ENCODE measurements at regions not wholly inside any gene's neighbourhood (a gene's known extent, or its start where the extent isn't known, plus 50 kb on each side); places are given as distances from the start of the nearest gene placed in this dataset.

DNA sequence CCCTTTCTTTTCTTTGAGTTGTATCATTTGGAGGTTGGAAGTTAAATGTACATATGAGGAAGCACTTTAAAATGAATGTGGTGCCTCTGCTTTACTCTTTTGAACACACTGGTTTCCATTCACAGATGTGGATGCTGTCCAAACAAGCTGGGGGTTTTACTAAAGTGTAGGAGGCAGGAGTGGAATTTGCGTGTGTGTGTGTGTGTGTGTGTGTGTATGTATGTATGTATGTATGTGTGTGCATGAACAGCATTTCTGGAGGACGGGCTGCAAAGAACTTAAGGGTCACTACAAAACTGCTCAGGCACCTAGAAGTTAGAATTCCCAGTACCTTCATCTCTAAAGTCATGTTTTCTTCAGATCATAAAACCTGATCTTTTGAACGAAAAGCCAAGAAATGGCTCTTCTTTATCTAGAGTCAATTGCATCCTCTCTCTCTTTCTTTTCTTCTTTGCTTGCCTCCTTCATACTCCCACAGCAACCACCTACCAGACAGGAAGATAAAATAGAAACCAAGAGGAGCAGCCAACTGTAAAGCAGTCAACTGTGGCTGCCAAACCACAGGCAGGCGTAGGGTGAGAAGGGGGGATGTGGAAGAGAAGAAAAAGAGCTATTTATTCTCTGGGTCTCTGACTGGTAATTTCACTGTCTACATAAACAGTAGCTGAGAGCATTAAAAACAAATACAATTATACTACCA is 177.0 kb upstream of the RASGEF1B start:
- no peak for DNase-seq
- Mint-ChIP-seq H3K9me3 (peaks cover 0 to 2% (median 0%) of the 10 kb centered on the region in 7 donors), H3K27me3 (ENCODE audit: low read depth in 3 of 3) (no peaks in the 10 kb centered on the region), H3K4me1 (peaks cover 8% of the 10 kb centered on the region), H3K27ac (no peak overlapping the region), H3K4me3 (no peak overlapping the region), H3K36me3 (no peaks in the 10 kb centered on the region)
- no peaks in the 10 kb centered on the region for H3K36me3 ChIP-seq (replicated peaks in 1 of 2; ENCODE audit: control insufficient read depth in 1 of 2, insufficient read depth in 2 of 2, low read length in 2 of 2)
- TF ChIP-seq, protein P1, sequence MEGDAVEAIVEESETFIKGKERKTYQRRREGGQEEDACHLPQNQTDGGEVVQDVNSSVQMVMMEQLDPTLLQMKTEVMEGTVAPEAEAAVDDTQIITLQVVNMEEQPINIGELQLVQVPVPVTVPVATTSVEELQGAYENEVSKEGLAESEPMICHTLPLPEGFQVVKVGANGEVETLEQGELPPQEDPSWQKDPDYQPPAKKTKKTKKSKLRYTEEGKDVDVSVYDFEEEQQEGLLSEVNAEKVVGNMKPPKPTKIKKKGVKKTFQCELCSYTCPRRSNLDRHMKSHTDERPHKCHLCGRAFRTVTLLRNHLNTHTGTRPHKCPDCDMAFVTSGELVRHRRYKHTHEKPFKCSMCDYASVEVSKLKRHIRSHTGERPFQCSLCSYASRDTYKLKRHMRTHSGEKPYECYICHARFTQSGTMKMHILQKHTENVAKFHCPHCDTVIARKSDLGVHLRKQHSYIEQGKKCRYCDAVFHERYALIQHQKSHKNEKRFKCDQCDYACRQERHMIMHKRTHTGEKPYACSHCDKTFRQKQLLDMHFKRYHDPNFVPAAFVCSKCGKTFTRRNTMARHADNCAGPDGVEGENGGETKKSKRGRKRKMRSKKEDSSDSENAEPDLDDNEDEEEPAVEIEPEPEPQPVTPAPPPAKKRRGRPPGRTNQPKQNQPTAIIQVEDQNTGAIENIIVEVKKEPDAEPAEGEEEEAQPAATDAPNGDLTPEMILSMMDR (IDR thresholded peaks at IDR 0.05), result no peak
- H3K9ac ChIP-seq (ENCODE audit: insufficient read depth, low read length, poor library complexity, severe bottlenecking), result no peak overlapping the region
- no peaks in the 10 kb centered on the region for H3K27me3 ChIP-seq (ENCODE audit: control insufficient read depth in 2 of 2, insufficient read depth in 2 of 2, low read length in 2 of 2)
- H3K9me3 ChIP-seq (replicated peaks in 1 of 2; ENCODE audit: control insufficient read depth in 1 of 2, insufficient read depth in 1 of 2, low read length in 2 of 2), result no peaks in the 10 kb centered on the region
- no peak overlapping the region for H3K4me3 ChIP-seq (replicated peaks in 1 of 3; ENCODE audit: low read depth in 2 of 3, low read length in 3 of 3)
- no peaks in the 10 kb centered on the region for H3K79me2 ChIP-seq (ENCODE audit: insufficient read depth, low read length)
- no peaks in the 10 kb centered on the region for H3K4me1 ChIP-seq (ENCODE audit: control insufficient read depth in 1 of 2, insufficient read depth in 2 of 2, low read length in 2 of 2)
- H3K4me2 ChIP-seq (replicated peaks; ENCODE audit: extremely low read depth, low read length, poor library complexity, severe bottlenecking), result no peak overlapping the region
- H3K27ac ChIP-seq (ENCODE audit: low read depth in 1 of 2, low read length in 2 of 2), result no peak overlapping the region
- 0% methylated on average over 1 of the region's 4 CpGs for WGBS (ENCODE audit: insufficient coverage)
- H4K20me1 ChIP-seq (ENCODE audit: insufficient read depth, low read length), result no peaks in the 10 kb centered on the region
- H2AFZ ChIP-seq (ENCODE audit: insufficient read depth, low read depth, low read length, poor library complexity, severe bottlenecking), result no peak overlapping the region
- intact Hi-C loops (cut with micrococcal nuclease), result no loop called here

DNA sequence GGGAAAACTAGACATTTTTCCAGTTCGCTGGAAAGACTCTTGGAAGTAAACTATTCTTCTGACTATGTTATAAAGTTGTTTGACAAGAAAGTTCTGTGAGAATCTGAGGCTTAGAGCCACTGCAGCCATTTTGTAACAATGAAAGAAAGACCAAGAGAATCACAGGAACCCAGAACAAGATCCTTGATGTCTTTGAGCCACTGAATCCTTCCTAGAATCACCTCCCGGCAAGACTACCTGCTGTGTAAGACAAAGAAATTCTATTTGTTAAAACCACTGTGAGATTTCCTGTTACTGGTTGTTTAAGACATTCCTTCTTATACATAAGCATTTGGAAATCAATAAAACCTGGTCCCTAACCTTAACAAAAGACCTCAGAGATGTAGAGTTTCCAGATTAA is 175.7 kb upstream of the RASGEF1B start:
- TF ChIP-seq, protein P1 (IDR thresholded peaks at IDR 0.05), result no peak
- WGBS (ENCODE audit: insufficient coverage), result no CpG with 5 or more reads among the region's 2 CpGs
- H3K4me2 ChIP-seq (replicated peaks; ENCODE audit: extremely low read depth, low read length, poor library complexity, severe bottlenecking), result no peak overlapping the region
- Mint-ChIP-seq H3K4me3 (no peak overlapping the region), H3K36me3 (no peaks in the 10 kb centered on the region), H3K9me3 (peaks cover 0 to 2% (median 0%) of the 10 kb centered on the region in 7 donors), H3K27ac (no peak overlapping the region), H3K27me3 (ENCODE audit: low read depth in 3 of 3) (no peaks in the 10 kb centered on the region), H3K4me1 (peaks cover 8% of the 10 kb centered on the region)
- no peaks in the 10 kb centered on the region for H4K20me1 ChIP-seq (ENCODE audit: insufficient read depth, low read length)
- intact Hi-C loops (cut with micrococcal nuclease), result no loop called here
- H3K27ac ChIP-seq (ENCODE audit: low read depth in 1 of 2, low read length in 2 of 2), result no peak overlapping the region
- no peaks in the 10 kb centered on the region for H3K79me2 ChIP-seq (ENCODE audit: insufficient read depth, low read length)
- H3K27me3 ChIP-seq (ENCODE audit: control insufficient read depth in 2 of 2, insufficient read depth in 2 of 2, low read length in 2 of 2), result no peaks in the 10 kb centered on the region
- H3K9me3 ChIP-seq (replicated peaks in 1 of 2; ENCODE audit: control insufficient read depth in 1 of 2, insufficient read depth in 1 of 2, low read length in 2 of 2), result no peaks in the 10 kb centered on the region
- H2AFZ ChIP-seq (ENCODE audit: insufficient read depth, low read depth, low read length, poor library complexity, severe bottlenecking), result no peak overlapping the region
- no peak overlapping the region for H3K9ac ChIP-seq (ENCODE audit: insufficient read depth, low read length, poor library complexity, severe bottlenecking)
- no peak overlapping the region for H3K4me3 ChIP-seq (replicated peaks in 1 of 3; ENCODE audit: low read depth in 2 of 3, low read length in 3 of 3)
- DNase-seq, result no peak
- no peaks in the 10 kb centered on the region for H3K4me1 ChIP-seq (ENCODE audit: control insufficient read depth in 1 of 2, insufficient read depth in 2 of 2, low read length in 2 of 2)
- H3K36me3 ChIP-seq (replicated peaks in 1 of 2; ENCODE audit: control insufficient read depth in 1 of 2, insufficient read depth in 2 of 2, low read length in 2 of 2), result no peaks in the 10 kb centered on the region

All from CD14-positive monocyte (primary cell).